GM23248 (cell line): ENCODE measurements at regions not wholly inside any gene's neighbourhood (a gene's known extent, or its start where the extent isn't known, plus 50 kb on each side); places are given as distances from the start of the nearest gene placed in this dataset.

Source experiments
- EZH2 ChIP-seq: fragments of 200-600 bp; sonication (generic); IDR thresholded peaks from 2 replicates; pipeline ENCODE4 v1.6.1; 2018; ENCODE audit warnings: antibody characterized with exemption, mild to moderate bottlenecking; ENCODE audit not compliant: insufficient read depth, poor library complexity, severe bottlenecking
- EZH2phosphoT487 ChIP-seq: fragments of 200-600 bp; sonication (generic); IDR thresholded peaks from 2 replicates; pipeline ENCODE4 v1.6.1; 2018; ENCODE audit warnings: antibody characterized with exemption, moderate library complexity, mild to moderate bottlenecking, low read depth; ENCODE audit not compliant: insufficient read depth

GRCh38 chr1:4308806-4309205, 345.6 kb upstream of the AJAP1 start:
- TF ChIP-seq EZH2 = no peak
- no peak for TF ChIP-seq EZH2phosphoT487
